H9 (cell line): ENCODE measurements at regions not wholly inside any gene's neighbourhood (a gene's known extent, or its start where the extent isn't known, plus 50 kb on each side); places are given as distances from the start of the nearest gene placed in this dataset.

ENCODE experiments used
- DNase-seq: peaks from one replicate; pipeline ENCODE4 v3.0.0-alpha.2; 2017
- H2AFZ ChIP-seq: one replicate; pipeline ENCODE4 v1.6.1; 2013; ENCODE audit warnings: mild to moderate bottlenecking, low read length, control low read depth, moderate library complexity
- H2AK5ac ChIP-seq: 2 replicates; pipeline ENCODE4 v1.6.1; 2013; ENCODE audit warnings: low read length, control low read depth, mixed read lengths; ENCODE audit not compliant: insufficient read length
- H2BK120ac ChIP-seq: one replicate; pipeline ENCODE4 v1.6.1; 2013; ENCODE audit warnings: low read depth, mild to moderate bottlenecking, low read length, control low read depth, inconsistent platforms; ENCODE audit not compliant: poor library complexity, severe bottlenecking
- H2BK12ac ChIP-seq: 2 replicates; pipeline ENCODE4 v1.6.1; 2013; ENCODE audit warnings: low read length, control low read depth, mixed read lengths, low read depth; ENCODE audit not compliant: insufficient read length
- H2BK15ac ChIP-seq: 2 replicates; pipeline ENCODE4 v1.6.1; 2013; ENCODE audit warnings: low read depth, low read length, control low read depth
- H2BK20ac ChIP-seq: one replicate; pipeline ENCODE4 v1.6.1; 2013; ENCODE audit warnings: low read depth, mild to moderate bottlenecking, low read length, control low read depth, inconsistent platforms; ENCODE audit not compliant: poor library complexity, severe bottlenecking
- H2BK5ac ChIP-seq: 2 replicates; pipeline ENCODE4 v1.6.1; 2013; ENCODE audit warnings: low read length, control low read depth, mixed read lengths; ENCODE audit not compliant: insufficient read length
- H3K14ac ChIP-seq: 2 replicates; pipeline ENCODE4 v1.6.1; 2013; ENCODE audit warnings: low read length, control low read depth; ENCODE audit not compliant: insufficient read depth
- H3K18ac ChIP-seq: 2 replicates; pipeline ENCODE4 v1.6.1; 2013; ENCODE audit warnings: low read depth, mild to moderate bottlenecking, mixed read lengths, low read length, control low read depth; ENCODE audit not compliant: insufficient read length
- H3K23ac ChIP-seq: 2 replicates; pipeline ENCODE4 v1.6.1; 2013; ENCODE audit warnings: low read length, control low read depth, mixed read lengths, low read depth; ENCODE audit not compliant: insufficient read length
- H3K23me2 ChIP-seq: 2 replicates; pipeline ENCODE4 v1.6.1; 2013; ENCODE audit warnings: low read depth, mild to moderate bottlenecking, mixed read lengths, low read length, control low read depth; ENCODE audit not compliant: insufficient read length, poor library complexity, severe bottlenecking
- H3K27ac ChIP-seq: 2 replicates; pipeline ENCODE4 v1.5.1; 2013; ENCODE audit warnings: low read length, control low read depth, mixed read lengths, low read depth; ENCODE audit not compliant: insufficient read length
- H3K27me3 ChIP-seq: 2 replicates; pipeline ENCODE4 v1.6.1; 2013; ENCODE audit warnings: low read length, control low read depth, inconsistent platforms; ENCODE audit not compliant: insufficient read depth
- H3K4ac ChIP-seq: 2 replicates; pipeline ENCODE4 v1.6.1; 2013; ENCODE audit warnings: low read depth, mild to moderate bottlenecking, control low read depth, inconsistent platforms, low read length, moderate library complexity
- H3K4me1 ChIP-seq: 2 replicates; pipeline ENCODE4 v1.6.1; 2013; ENCODE audit warnings: low read length, control low read depth, inconsistent platforms; ENCODE audit not compliant: insufficient read depth
- H3K4me2 ChIP-seq: 2 replicates; pipeline ENCODE4 v1.6.1; 2013; ENCODE audit warnings: low read length, control low read depth, mixed read lengths; ENCODE audit not compliant: insufficient read length, insufficient read depth
- H3K56ac ChIP-seq: 2 replicates; pipeline ENCODE4 v1.6.1; 2013; ENCODE audit warnings: low read depth, mild to moderate bottlenecking, mixed read lengths, low read length, control low read depth; ENCODE audit not compliant: insufficient read length
- H3K79me1 ChIP-seq: 2 replicates; pipeline ENCODE4 v1.6.1; 2013; ENCODE audit warnings: low read depth, mild to moderate bottlenecking, moderate library complexity, low read length, control low read depth, inconsistent platforms; ENCODE audit not compliant: insufficient read depth, poor library complexity, severe bottlenecking
- H3K79me2 ChIP-seq: 2 replicates; pipeline ENCODE4 v1.6.1; 2013; ENCODE audit warnings: low read length, control low read depth, inconsistent platforms; ENCODE audit not compliant: insufficient read depth
- H3K9ac ChIP-seq: 2 replicates; pipeline ENCODE4 v1.6.1; 2013; ENCODE audit warnings: low read length, control low read depth, mixed read lengths; ENCODE audit not compliant: insufficient read length; ENCODE audit errors: extremely low read depth
- H3K9me3 ChIP-seq: one replicate; pipeline ENCODE4 v1.6.1; 2013; ENCODE audit warnings: low read depth, low read length, inconsistent platforms; ENCODE audit not compliant: control insufficient read depth
- H3T11ph ChIP-seq: one replicate; pipeline ENCODE4 v1.6.1; 2013; ENCODE audit warnings: mild to moderate bottlenecking, low read length, control low read depth, inconsistent platforms
- H4K20me1 ChIP-seq: one replicate; pipeline ENCODE4 v1.6.1; 2013; ENCODE audit not compliant: control insufficient read depth, insufficient read length, insufficient read depth
- H4K5ac ChIP-seq: 2 replicates; pipeline ENCODE4 v1.6.1; 2013; ENCODE audit warnings: low read depth, mild to moderate bottlenecking, mixed read lengths, low read length, control low read depth; ENCODE audit not compliant: insufficient read length
- H4K8ac ChIP-seq: replicated peaks from 2 replicates; pipeline ENCODE4 v1.6.1; 2013; ENCODE audit warnings: low read length, control low read depth, mixed read lengths, low read depth; ENCODE audit not compliant: insufficient read length
- H4K91ac ChIP-seq: 2 replicates; pipeline ENCODE4 v1.6.1; 2013; ENCODE audit warnings: low read depth, mild to moderate bottlenecking, moderate library complexity, mixed read lengths, low read length, control low read depth; ENCODE audit not compliant: insufficient read length
- H3K27ac Mint-ChIP-seq, 3 experiments: 2 replicates in 2 of 3; 3 replicates in 1 of 3; pipeline ENCODE4 v1.8.0; 2020 to 2021; ENCODE audit warnings: mixed read lengths in 3 of 3, mild to moderate bottlenecking in 1 of 3, moderate library complexity in 1 of 3
- H3K27me3 Mint-ChIP-seq: 2 replicates; pipeline ENCODE4 v1.8.0; 2021; ENCODE audit warnings: low read depth, mild to moderate bottlenecking, moderate library complexity, mixed read lengths
- H3K36me3 Mint-ChIP-seq, 3 experiments: 2 replicates in 2 of 3; 3 replicates in 1 of 3; pipeline ENCODE4 v1.8.0; 2020 to 2021; ENCODE audit warnings: low read depth in 3 of 3, mixed read lengths in 3 of 3; ENCODE audit not compliant: insufficient read depth in 1 of 3
- H3K4me1 Mint-ChIP-seq, 2 experiments: 2 replicates each; pipeline ENCODE4 v1.8.0; 2020; ENCODE audit warnings: mixed read lengths in 2 of 2
- H3K4me3 Mint-ChIP-seq, 2 experiments: 2 replicates in 1 of 2; 3 replicates in 1 of 2; pipeline ENCODE4 v1.8.0; 2020 to 2021; ENCODE audit warnings: mild to moderate bottlenecking in 2 of 2, mixed read lengths in 2 of 2, moderate library complexity in 1 of 2
- H3K9me3 Mint-ChIP-seq, 2 experiments: 2 replicates in 1 of 2; 3 replicates in 1 of 2; pipeline ENCODE4 v1.8.0; 2020; ENCODE audit warnings: mild to moderate bottlenecking in 2 of 2, mixed read lengths in 2 of 2, moderate library complexity in 1 of 2
- CTCF ChIP-seq: fragments of 200-600 bp; sonication (generic); conservative IDR thresholded peaks from 3 replicates; pipeline ENCODE4 v1.8.0; 2021; ENCODE audit warnings: antibody characterized with exemption, mild to moderate bottlenecking
- WGBS: extraction: QIAGEN DNeasy Blood & Tissue Kit; methylation state at CpG from one replicate; pipeline ENCODE4 v1.1.7; 2013; ENCODE audit warnings: missing lambda C conversion rate, low lambda C conversion rate, mixed read lengths; ENCODE audit not compliant: insufficient read length; ENCODE audit errors: extremely low coverage; 5-methylcytosine and 5-hydroxymethylcytosine counted together

GRCh38 chr9:86771420-86771819, 175.9 kb downstream of the GAS1 start:
- Histone ChIP-seq H3T11ph (no peak overlapping the region), H4K8ac (no peak overlapping the region)
- peaks cover 4 to 5% of the 10 kb centered on the region in 2 experiments; a peak in 3 of 4 replicates for H3K4me1 Mint-ChIP-seq

More at GRCh38 chr9:86771420-86771819, 175.9 kb downstream of the GAS1 start:
- no peaks in the 10 kb centered on the region for H3K4me1 ChIP-seq
- H3K4me2 ChIP-seq, result no peak overlapping the region
- H4K91ac ChIP-seq, result no peak overlapping the region
- H3K27me3 Mint-ChIP-seq, result peaks cover 5% of the 10 kb centered on the region
- no peak overlapping the region for H2BK12ac ChIP-seq
- H2AFZ ChIP-seq, result no peak overlapping the region
- H3K18ac ChIP-seq, result no peak overlapping the region
- H2BK5ac ChIP-seq, result no peak overlapping the region
- no peaks in the 10 kb centered on the region; a peak in 1 of 5 replicates for H3K9me3 Mint-ChIP-seq
- no peak overlapping the region for H2AK5ac ChIP-seq
- no peak overlapping the region for H3K9ac ChIP-seq
- H3K9me3 ChIP-seq, result no peaks in the 10 kb centered on the region
- no peak overlapping the region for H3K27ac ChIP-seq
- H3K56ac ChIP-seq, result no peak overlapping the region
- no peak overlapping the region for H3K23ac ChIP-seq
- no peaks in the 10 kb centered on the region for H4K20me1 ChIP-seq
- H3K79me2 ChIP-seq, result no peaks in the 10 kb centered on the region
- no peak overlapping the region for H2BK15ac ChIP-seq
- H2BK120ac ChIP-seq, result no peak overlapping the region
- no peak overlapping the region for H3K4ac ChIP-seq
- no peak overlapping the region for H2BK20ac ChIP-seq
- H4K5ac ChIP-seq, result no peak overlapping the region
- no peak overlapping the region for H3K14ac ChIP-seq
- no peaks in the 10 kb centered on the region for H3K23me2 ChIP-seq
- no CpG with 5 or more reads among the region's 2 CpGs for WGBS
- no peak for TF ChIP-seq CTCF
- no peak overlapping the region for H3K4me3 Mint-ChIP-seq
- H3K79me1 ChIP-seq, result no peaks in the 10 kb centered on the region
- no peak for DNase-seq
- H3K27ac Mint-ChIP-seq, result no peak overlapping the region
- H3K36me3 Mint-ChIP-seq, result no peaks in the 10 kb centered on the region
- no peaks in the 10 kb centered on the region for H3K27me3 ChIP-seq
